IMR-90 (cell line): ENCODE measurements at regions not wholly inside any gene's neighbourhood (a gene's known extent, or its start where the extent isn't known, plus 50 kb on each side); places are given as distances from the start of the nearest gene placed in this dataset.

Experiments
- CEBPB ChIP-seq: IDR thresholded peaks from 2 replicates; pipeline ENCODE4 v1.6.1; 2012; ENCODE audit warnings: low read depth, low read length, improper control_type of control experiment
- CTCF ChIP-seq: conservative IDR thresholded peaks from 2 replicates; pipeline ENCODE4 v1.5.1; 2012; ENCODE audit warnings: mild to moderate bottlenecking, low read depth, low read length, improper control_type of control experiment
- FOS ChIP-seq: fragments of 150-350 bp; IDR thresholded peaks from 2 replicates; pipeline ENCODE4 v1.6.1; 2016; ENCODE audit warnings: low read depth, low read length
- MAZ ChIP-seq: IDR thresholded peaks from 2 replicates; pipeline ENCODE4 v1.6.1; 2012; ENCODE audit warnings: low read depth, mild to moderate bottlenecking, low read length, improper control_type of control experiment, moderate library complexity, borderline replicate concordance
- POLR2A ChIP-seq: IDR thresholded peaks from 2 replicates; pipeline ENCODE4 v1.6.1; 2012; ENCODE audit warnings: mild to moderate bottlenecking, low read depth, low read length
- RAD21 ChIP-seq: IDR thresholded peaks from 2 replicates; pipeline ENCODE4 v1.6.1; 2012; ENCODE audit warnings: low read length, improper control_type of control experiment
- SMC3 ChIP-seq: fragments of 150-350 bp; IDR thresholded peaks from 2 replicates; pipeline ENCODE4 v1.6.1; 2016; ENCODE audit warnings: low read depth, mild to moderate bottlenecking, antibody characterized with exemption, low read length, moderate library complexity
- USF2 ChIP-seq: fragments of 150-350 bp; IDR thresholded peaks from 2 replicates; pipeline ENCODE4 v1.6.1; 2017; ENCODE audit warnings: mild to moderate bottlenecking, antibody characterized with exemption, low read length, low read depth

GRCh38 chr2:8459474-8459873 is 222.4 kb upstream of the ID2 start:
- TF ChIP-seq CTCF (no peak), POLR2A (no peak), FOS (no peak), CEBPB (no peak), RAD21 (no peak), USF2 (no peak), SMC3 (no peak), MAZ (no peak)
